KBM-7 (cell line): ENCODE measurements at regions not wholly inside any gene's neighbourhood (a gene's known extent, or its start where the extent isn't known, plus 50 kb on each side); places are given as distances from the start of the nearest gene placed in this dataset.

Experiments used
- DNase-seq: peaks from one replicate; pipeline ENCODE4 v3.0.0-alpha.2; 2015
- in situ Hi-C: fragments of 300-500 bp; cut with MboI; formaldehyde crosslinking; loops from 2 replicates; pipeline ENCODE4 v1.14.3; 2020; ENCODE audit warnings: low sequenced_read_pairs, low pct_unique_long_range_greater_than_20kb, mixed read lengths

GRCh38 chr3:193754719-193755118, 161.7 kb downstream of the OPA1 start:
- in situ Hi-C loops: no loop called here
- no peak for DNase-seq

DNA sequence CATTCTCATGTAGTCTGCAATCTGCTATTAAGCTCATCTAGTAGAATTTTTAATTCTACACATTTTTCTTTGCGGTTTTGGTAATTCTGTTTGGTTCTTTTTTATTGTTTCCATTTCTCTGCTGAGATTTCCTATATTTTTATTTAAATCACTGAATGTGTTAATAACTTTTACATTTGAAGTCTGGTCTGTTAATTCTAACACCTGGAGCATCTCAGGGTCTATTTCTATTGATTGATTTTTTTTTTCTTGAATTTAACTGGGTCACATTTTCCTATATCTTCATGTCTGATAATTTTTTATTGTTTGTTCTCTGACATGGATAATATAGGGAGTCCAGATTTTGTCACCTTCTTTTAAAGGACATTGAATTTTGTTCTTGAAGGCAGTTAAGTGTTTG, 163.5 kb downstream of the OPA1 start:
- no peak for DNase-seq
- in situ Hi-C loops: no loop called here

DNA sequence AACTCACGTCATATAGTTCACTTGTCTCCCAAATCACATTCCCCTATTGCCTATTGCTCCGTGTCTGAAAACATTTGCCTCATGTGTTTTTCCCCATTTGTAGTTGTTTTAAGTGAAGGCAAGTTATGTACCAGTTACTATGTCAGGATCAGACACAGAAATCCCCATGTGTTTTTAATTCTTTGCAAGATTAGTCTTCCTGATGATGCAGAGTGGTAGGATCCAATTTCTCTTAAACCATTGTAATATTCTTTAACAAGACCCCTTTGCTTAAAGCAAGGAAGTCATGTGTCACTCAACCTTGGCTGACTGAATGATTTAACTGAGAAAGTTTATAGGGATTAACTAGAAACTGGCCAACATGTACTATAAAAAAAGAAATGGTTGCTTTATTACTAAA, 164.4 kb downstream of the OPA1 start:
- in situ Hi-C loops: no loop called here
- no peak for DNase-seq

DNA sequence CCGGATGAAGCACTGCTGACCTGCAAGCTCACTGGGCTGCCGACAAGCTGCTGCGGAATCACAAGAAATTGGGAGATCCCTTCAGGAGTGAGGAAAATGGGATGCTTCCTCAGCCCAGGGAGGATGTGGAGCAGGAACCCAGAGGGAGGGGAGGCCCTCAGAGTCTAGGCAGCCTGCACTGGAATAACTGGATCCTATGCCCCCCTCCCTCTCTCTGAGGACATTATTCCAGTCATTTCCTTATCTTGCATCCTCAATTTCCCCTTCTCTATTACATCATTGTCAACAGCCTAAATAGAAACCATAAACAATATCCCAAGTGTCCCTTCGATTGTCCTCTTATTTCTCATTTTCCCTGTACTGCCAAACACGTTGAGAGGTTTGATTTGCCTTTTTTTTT, 169.0 kb downstream of the OPA1 start:
- no peak for DNase-seq
- in situ Hi-C loops: no loop called here

GRCh38 chr3:193762657-193763056, 169.6 kb downstream of the OPA1 start:
- in situ Hi-C loops: no loop called here
- no peak for DNase-seq

DNA sequence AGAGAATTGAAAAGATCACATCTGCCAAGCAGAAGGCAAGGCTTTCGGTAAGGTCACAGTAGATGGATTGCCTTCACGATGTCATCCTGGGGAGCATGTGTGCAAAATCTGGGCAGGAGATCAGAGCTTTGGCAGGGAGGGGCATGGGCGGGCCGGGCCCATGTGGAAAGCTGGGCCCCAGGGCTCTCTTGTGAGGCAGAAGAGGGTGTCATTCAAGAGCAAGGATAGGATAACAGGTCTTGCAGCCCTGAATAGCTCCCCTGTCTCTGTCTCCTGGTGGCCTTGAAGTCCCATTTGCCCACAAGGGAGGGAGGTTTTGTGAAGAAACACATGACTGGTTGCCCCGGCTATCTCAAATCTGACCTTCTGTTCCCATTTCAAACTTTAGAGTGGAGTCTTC, 172.0 kb downstream of the OPA1 start:
- in situ Hi-C loops: no loop called here
- DNase-seq: no peak

- in situ Hi-C loops: no loop called here
- no peak for DNase-seq
These were observed 174.5 kb downstream of the OPA1 start for GRCh38 chr3:193767353-193768069.

- in situ Hi-C loops: no loop called here
- no peak for DNase-seq
These were observed 175.0 kb downstream of the OPA1 start for GRCh38 chr3:193768070-193768394.

DNA sequence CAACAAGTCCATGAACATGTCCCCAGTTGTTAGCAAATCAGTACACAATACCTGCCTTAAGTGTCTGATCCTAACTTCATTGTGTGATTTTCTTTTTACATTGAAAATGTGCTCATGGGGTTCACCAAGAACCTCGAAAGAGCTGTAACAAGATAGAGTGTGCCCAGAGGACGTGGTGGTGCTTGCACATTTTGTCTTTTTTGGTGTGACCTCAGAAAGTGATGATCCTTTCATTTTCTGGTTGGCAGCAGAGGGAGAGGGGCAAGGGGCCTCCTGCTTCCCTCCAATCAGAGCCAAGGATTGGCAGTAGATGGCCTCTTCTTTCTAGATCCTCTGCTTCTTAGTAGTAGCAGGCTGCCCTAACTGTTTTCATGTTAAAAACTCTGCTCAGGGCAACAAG, 176.4 kb downstream of the OPA1 start:
- in situ Hi-C loops: no loop called here
- no peak for DNase-seq

DNA sequence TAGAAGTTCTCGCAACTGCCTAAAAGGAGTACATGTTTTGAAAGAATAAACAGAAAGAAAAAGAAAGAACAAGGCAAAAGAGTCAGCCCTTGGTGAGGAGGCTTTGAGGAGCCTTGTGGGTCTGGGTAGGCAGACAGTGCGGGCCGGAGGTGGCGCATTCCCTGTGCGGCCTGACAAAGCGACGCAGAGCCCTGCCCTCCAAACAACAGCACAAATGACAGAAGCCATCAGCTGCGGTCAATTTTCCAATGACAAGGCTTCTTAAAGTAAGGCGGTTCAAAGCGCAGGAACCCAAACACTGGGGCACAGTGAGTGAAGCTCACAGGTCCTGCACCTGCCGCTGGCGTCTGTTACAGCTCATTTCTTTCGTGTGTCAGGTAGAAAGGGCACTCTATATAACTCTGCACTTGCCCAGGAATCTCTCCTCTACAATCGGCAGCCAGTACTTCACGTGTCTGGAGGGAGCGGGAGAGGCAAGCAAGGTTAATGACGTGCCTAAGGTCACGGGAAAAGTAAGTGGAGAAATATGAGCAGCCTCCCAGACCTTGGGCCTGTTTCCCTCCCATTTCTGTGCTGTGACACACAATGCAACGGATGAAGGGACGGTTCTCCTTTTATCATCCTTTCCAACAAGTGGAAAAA, 178.1 kb downstream of the OPA1 start:
- DNase-seq: no peak
- in situ Hi-C loops: no loop called here

DNA sequence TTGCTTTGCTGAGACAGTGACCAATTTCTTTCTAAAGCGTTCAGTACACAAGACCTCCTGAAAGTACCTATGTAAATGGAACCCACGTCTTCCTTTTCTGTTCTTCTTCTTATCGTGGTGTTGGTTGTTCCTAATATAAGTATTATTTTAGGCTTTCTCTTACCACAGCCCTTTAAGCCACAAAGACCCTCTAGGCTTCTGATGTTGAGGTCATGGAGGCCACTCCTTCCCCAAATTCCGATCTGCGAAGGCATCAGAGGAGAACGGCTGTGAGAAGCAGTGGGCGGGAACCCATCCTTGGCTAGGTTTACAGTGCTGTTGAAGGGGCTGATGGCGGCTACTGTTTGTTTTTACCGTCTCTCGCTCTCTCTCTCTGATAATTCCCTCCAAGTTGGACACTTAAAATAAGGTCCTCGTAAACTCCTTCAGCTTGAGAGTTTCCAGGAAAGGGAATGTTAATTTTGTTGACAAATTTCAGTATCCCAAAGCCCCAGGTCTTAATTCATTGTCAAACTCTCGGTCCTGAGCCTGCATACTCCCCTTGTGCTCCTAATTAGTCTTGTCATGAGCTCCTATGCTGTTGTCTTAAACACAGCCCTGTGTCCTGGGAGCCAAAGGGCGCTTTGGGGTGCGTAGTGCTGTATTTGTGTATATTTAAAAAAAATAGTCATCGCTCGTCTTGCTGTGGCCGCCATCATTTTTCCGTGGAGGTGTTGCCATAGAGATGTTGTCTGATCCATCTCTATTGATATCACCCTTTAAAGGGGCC, 178.8 kb downstream of the OPA1 start:
- in situ Hi-C loops: no loop called here

DNA sequence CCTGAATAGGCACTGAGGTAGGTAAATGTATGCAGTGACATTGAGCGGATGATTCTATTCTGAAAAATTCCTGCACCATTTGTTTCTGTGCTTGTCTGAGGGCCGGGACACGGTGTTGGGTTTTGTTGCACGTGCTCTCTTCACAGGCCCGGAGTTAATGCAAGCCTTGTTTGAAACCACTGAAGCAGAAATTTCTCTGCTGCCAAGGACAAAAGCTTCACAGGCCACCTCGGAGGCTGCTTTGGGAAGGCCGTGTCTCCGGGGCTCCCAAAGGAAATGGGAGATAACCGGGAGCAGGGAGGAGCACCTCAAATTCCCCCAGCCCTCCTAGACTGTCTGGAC, 179.4 kb downstream of the OPA1 start:
- DNase-seq: no peak
- in situ Hi-C loops: no loop called here

More for the DNA sequence above, 178.8 kb downstream of the OPA1 start:
- DNase-seq: no peak

DNA sequence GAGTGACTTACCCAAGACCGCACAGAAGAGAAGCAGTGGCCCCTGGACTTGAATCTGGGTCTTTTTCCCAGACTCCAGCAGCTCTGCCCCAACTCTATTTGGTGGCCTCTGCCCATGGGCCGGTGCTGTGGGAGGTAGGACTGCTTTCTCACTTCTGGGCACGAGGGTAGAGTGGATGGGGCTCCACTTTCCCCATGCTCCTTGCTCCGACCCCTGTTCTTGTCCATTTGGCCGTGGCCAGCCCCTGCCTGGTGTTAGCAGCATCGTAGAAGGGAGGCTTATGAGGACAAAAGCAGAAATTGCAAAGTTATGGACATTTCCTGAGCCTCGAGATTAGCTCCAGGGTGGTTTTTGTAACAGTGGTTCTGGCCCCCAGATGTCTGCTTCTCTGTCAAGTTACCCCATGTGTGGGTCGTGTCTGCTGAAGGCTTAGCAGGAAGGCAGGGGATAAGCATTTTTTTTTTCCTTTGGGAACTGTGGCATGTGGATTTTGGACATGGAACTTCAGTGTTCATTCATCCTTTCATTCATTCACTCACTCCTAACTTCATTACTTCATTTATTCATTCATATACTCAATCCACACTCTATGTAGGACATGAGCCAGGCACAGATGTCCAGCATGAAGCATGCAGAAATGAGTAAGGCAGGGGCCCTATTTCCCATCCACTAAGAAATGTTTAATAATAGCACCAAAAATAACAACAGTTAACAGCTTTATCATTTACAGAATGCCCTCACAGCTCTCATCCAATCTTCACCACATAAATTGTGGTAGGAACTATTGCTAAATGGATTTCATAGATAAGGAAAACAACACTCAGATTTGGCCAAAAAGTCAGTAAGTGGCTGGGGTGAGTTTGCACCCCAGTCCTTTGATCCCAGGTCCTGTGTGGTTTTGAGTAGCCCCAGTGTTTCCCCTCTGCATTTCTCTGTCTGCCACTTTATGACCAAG, 180.5 kb downstream of the OPA1 start:
- DNase-seq: no peak
- in situ Hi-C loops: no loop called here

GRCh38 chr3:193774272-193774915, 181.4 kb downstream of the OPA1 start:
- DNase-seq: no peak
- in situ Hi-C loops: no loop called here

DNA sequence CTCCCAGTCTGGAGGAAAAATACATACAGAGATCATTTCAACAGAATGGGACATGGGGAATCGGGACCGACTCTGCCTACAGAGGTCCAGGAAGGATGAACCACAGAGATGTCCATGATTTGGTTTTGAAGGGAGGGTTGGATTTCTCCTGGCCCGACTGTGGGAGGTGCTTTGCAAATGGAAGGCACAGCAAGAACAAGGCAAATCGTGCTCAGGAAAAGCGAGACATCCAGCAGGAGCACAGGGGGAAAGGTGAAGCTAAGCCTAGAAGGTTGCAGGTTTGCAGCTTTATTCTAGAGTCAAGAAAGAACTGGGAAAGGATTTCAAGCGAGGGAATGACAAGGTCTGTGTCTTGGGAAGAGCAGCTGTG, 181.9 kb downstream of the OPA1 start:
- no peak for DNase-seq
- in situ Hi-C loops: no loop called here

DNA sequence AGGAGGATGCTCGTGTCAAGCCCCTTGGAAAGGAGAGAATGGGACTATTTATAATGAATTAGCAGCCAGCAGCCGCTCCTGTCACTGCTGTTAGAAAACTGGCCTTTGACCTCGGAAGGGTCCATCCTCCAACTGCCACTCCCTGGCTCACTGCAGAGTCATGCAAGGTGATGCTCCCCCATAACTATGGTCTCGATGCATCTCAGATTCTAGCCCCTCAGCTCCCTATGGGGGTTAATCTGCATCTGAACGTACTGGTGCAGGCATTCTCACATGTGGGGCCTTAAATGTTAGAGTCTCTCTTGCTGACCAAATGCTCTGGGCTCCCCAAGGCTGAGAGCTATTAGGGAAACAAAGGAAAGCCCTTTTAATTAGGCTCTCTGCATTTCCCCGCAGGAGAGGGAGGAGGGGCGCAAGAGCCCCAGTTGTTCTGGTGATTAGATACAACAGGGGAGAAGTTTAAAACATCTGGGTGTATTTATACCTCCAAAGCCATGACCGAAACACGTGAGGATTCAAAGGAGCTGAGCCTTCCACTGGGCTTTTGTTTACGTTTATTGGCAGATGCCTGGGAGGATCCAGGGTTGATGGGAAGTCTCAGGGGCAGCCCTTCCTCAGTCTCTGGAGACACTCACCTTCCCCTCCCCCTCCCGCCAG, 182.5 kb downstream of the OPA1 start:
- no peak for DNase-seq
- in situ Hi-C loops: no loop called here

GRCh38 chr3:193776626-193777358, 183.8 kb downstream of the OPA1 start:
- in situ Hi-C loops: no loop called here
- DNase-seq: no peak

DNA sequence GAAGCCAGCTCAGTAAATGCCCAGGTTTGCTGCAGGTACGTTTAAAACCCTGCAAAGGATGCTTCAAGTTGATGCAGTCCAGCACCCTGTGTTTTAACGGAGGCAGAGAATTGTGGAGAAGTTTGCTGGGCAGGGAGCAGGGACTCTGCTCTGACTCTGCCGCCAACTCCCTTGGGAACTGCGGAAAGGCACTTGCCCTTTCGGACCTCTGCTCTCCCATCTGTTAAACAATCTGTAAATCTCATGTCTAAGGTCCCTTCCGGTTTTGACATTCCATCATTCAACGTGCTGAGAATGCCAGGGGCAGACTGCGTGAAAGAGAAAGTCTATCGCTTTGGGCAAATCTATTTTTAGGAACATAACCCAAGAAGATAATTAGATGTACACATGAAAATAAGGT, 184.5 kb downstream of the OPA1 start:
- DNase-seq: no peak

More for the DNA sequence above, 184.5 kb downstream of the OPA1 start:
- in situ Hi-C loops: no loop called here
